DOHH2 (cell line): ENCODE measurements at regions not wholly inside any gene's neighbourhood (a gene's known extent, or its start where the extent isn't known, plus 50 kb on each side); places are given as distances from the start of the nearest gene placed in this dataset.

ENCODE experiments used
- H3F3A ChIP-seq: fragments of 200-600 bp; sonication (generic), shearing (Covaris generic); 2 replicates; pipeline ENCODE4 v1.6.0; 2016; ENCODE audit warnings: antibody characterized with exemption, mild to moderate bottlenecking; ENCODE audit not compliant: control insufficient read depth, insufficient read depth
- H3K27ac ChIP-seq: fragments of 200-600 bp; sonication (generic); 2 replicates; pipeline ENCODE4 v1.5.1; 2014; ENCODE audit warnings: low read depth, mild to moderate bottlenecking, low read length, moderate library complexity
- H3K27me3 ChIP-seq: fragments of 200-600 bp; sonication (generic); 2 replicates; pipeline ENCODE4 v1.6.1; 2014; ENCODE audit warnings: mild to moderate bottlenecking, low read length, mixed read lengths; ENCODE audit not compliant: control insufficient read depth
- H3K36me3 ChIP-seq: fragments of 200-600 bp; sonication (generic); 2 replicates; pipeline ENCODE4 v1.6.1; 2014; ENCODE audit warnings: mild to moderate bottlenecking, low read length, moderate library complexity, mixed read lengths; ENCODE audit not compliant: control insufficient read depth
- H3K4me1 ChIP-seq: fragments of 200-600 bp; sonication (generic); 2 replicates; pipeline ENCODE4 v1.6.1; 2014; ENCODE audit warnings: mild to moderate bottlenecking, low read length, mixed read lengths; ENCODE audit not compliant: control insufficient read depth
- H3K4me2 ChIP-seq: fragments of 200-600 bp; sonication (generic); 2 replicates; pipeline ENCODE4 v1.6.0; 2014; ENCODE audit warnings: mild to moderate bottlenecking, low read length, moderate library complexity
- H3K4me3 ChIP-seq: fragments of 200-600 bp; sonication (generic); 2 replicates; pipeline ENCODE4 v1.5.1; 2014; ENCODE audit warnings: mild to moderate bottlenecking, low read length, mixed read lengths
- H3K79me2 ChIP-seq: fragments of 200-600 bp; sonication (generic); 2 replicates; pipeline ENCODE4 v1.6.1; 2014; ENCODE audit warnings: mild to moderate bottlenecking, low read length, mixed read lengths; ENCODE audit not compliant: control insufficient read depth
- H3K9me2 ChIP-seq: fragments of 200-600 bp; sonication (generic); replicated peaks from 2 replicates; pipeline ENCODE4 v1.6.1; 2014; ENCODE audit warnings: mild to moderate bottlenecking, low read length, mixed read lengths; ENCODE audit not compliant: control insufficient read depth
- H3K9me3 ChIP-seq: fragments of 200-600 bp; sonication (generic); 2 replicates; pipeline ENCODE4 v1.6.1; 2014; ENCODE audit warnings: antibody characterized with exemption, low read length, mixed read lengths; ENCODE audit not compliant: control insufficient read depth, insufficient read depth
- H4K20me1 ChIP-seq: fragments of 200-600 bp; sonication (generic); 2 replicates; pipeline ENCODE4 v1.6.0; 2014; ENCODE audit warnings: low read depth, mild to moderate bottlenecking, antibody characterized with exemption, low read length, moderate library complexity; ENCODE audit not compliant: control insufficient read depth, insufficient read depth
- CTCF ChIP-seq: fragments of 200-600 bp; sonication (generic); IDR thresholded peaks from one replicate; pipeline ENCODE4 v1.5.1; 2014; ENCODE audit warnings: antibody characterized with exemption, mild to moderate bottlenecking, low read depth, low read length; ENCODE audit not compliant: poor library complexity, severe bottlenecking
- EZH2phosphoT487 ChIP-seq: fragments of 200-600 bp; sonication (generic); IDR thresholded peaks from 2 replicates; pipeline ENCODE4 v1.6.1; 2017; ENCODE audit warnings: borderline replicate concordance, mild to moderate bottlenecking, antibody characterized with exemption, low read length, moderate library complexity, mixed read lengths

- no peaks in the 10 kb centered on the region for H3F3A ChIP-seq
- no peaks in the 10 kb centered on the region for H3K4me1 ChIP-seq
- no peak for TF ChIP-seq CTCF
- H3K36me3 ChIP-seq = no peaks in the 10 kb centered on the region
- no peaks in the 10 kb centered on the region for H4K20me1 ChIP-seq
- no peak overlapping the region for H3K4me3 ChIP-seq
- no peak overlapping the region for H3K4me2 ChIP-seq
- H3K27ac ChIP-seq = no peak overlapping the region
- H3K79me2 ChIP-seq = no peaks in the 10 kb centered on the region
- H3K27me3 ChIP-seq = no peaks in the 10 kb centered on the region
- no peaks in the 10 kb centered on the region for H3K9me2 ChIP-seq
- H3K9me3 ChIP-seq = no peaks in the 10 kb centered on the region
These were observed 246.8 kb upstream of the EXOC2 start for GRCh38 chr6:939526-940252.

- Histone ChIP-seq H3K9me2 (no peaks in the 10 kb centered on the region), H3K4me2 (no peak overlapping the region), H3K36me3 (no peaks in the 10 kb centered on the region), H4K20me1 (no peaks in the 10 kb centered on the region), H3K9me3 (no peaks in the 10 kb centered on the region), H3K27me3 (no peaks in the 10 kb centered on the region), H3K4me3 (no peak overlapping the region), H3K4me1 (no peaks in the 10 kb centered on the region), H3K27ac (no peak overlapping the region), H3F3A (no peaks in the 10 kb centered on the region), H3K79me2 (no peaks in the 10 kb centered on the region)
- TF ChIP-seq EZH2phosphoT487 (no peak), CTCF (no peak)
These were observed 246.0 kb upstream of the EXOC2 start for GRCh38 chr6:938916-939315.

GRCh38 chr6:938271-938905, 245.4 kb upstream of the EXOC2 start:
- Histone ChIP-seq H3K27me3 (no peaks in the 10 kb centered on the region), H3K4me2 (no peak overlapping the region), H3K36me3 (no peaks in the 10 kb centered on the region), H3K9me2 (no peaks in the 10 kb centered on the region), H3K79me2 (no peaks in the 10 kb centered on the region), H3F3A (no peaks in the 10 kb centered on the region), H3K9me3 (no peaks in the 10 kb centered on the region), H4K20me1 (no peaks in the 10 kb centered on the region), H3K4me1 (no peaks in the 10 kb centered on the region), H3K27ac (no peak overlapping the region), H3K4me3 (no peak overlapping the region)
- no peak for TF ChIP-seq EZH2phosphoT487
- TF ChIP-seq CTCF = no peak
